Stimulated activated CD4-positive, alpha-beta T cell treated with anti-CD3 and anti-CD28 coated beads, Interleukin-1b, Interleukin-23, amount 100 ng/mL, for 24 hours (primary cell): ENCODE measurements at regions not wholly inside any gene's neighbourhood (a gene's known extent, or its start where the extent isn't known, plus 50 kb on each side); places are given as distances from the start of the nearest gene placed in this dataset.
"Not testable (repeated sequence)": the region's sequence is repeated elsewhere in the genome, so short reads cannot be mapped to it uniquely, and the experiment has no call there.

ENCODE experiments used
- DNase-seq, 4 experiments: peaks; one replicate each; pipeline ENCODE4 v3.0.0-alpha.2; 2020; ENCODE audit warnings: low read depth in 4 of 4, low spot score in 1 of 4

- no peak for DNase-seq
Measured at GRCh38 chr3:163722405-163722804, 1355.9 kb downstream of the SI start.

GRCh38 chr3:163721596-163721995 lies 1356.7 kb downstream of the SI start:
- DNase-seq, result no peak

DNA sequence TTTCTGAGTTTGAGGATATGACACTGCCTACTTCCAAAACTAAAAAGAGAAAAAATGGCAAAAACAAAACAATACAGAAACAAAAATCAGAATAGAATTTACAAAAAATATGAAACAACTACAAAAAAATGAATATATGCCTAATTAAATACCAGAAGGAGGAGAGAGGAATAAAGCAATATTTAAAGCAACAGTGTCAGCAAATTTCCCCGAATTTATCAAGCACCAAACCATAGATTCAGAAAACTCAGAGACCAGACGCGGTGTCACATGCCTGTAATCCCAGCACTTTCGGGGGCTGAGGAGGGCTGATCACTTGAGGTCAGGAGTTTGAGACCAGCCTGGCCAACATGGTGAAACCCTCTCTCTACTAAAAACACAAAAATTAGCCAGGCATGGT lies 1360.9 kb downstream of the SI start:
- no peak for DNase-seq

- DNase-seq, result no peak
Measured at GRCh38 chr3:163708428-163708827, 1369.9 kb downstream of the SI start.

- no peak for DNase-seq
Measured at GRCh38 chr3:163707659-163708058, 1370.6 kb downstream of the SI start.

DNA sequence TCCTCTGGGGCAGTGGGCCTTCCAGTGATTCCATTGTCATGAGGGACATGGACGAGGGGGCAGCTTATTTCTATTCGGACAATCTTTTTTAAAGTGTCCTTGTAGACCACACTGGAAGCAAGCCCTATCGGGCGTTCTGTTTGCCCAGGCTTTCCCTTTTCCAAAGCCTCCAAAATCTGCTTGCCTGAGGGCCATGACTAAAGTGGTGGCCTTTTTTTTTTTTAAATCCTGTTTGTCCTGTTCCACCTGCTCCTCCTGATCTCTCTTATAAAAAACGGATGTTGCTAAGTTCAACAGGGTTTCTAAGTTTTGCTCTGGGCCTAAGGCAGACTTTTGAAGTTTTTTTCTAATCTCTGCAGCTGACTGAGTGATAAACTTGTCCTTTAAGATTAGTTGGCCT lies 1380.1 kb downstream of the SI start:
- not testable (repeated sequence) for DNase-seq

DNA sequence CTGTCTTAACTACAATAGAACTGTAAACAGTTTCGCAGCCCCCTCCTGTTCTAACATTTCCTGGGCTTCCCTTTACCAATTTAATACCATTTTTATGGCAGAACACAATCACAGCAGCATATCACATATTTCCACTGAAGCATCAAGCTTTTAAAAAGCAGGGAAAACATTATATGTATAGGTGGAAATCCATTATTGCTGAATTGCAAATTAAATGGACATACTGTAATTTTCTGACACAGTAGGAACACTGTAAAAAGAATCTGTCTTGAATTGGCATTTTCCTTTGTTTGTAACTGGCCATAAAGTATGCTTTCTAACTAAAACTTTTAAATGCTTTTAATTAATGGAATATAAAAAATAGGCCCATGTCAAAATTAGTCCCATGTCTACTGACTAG lies 1385.8 kb downstream of the SI start:
- DNase-seq, result no peak

- no peak for DNase-seq
Measured at GRCh38 chr3:163684651-163685050, 1393.6 kb downstream of the SI start.

DNA sequence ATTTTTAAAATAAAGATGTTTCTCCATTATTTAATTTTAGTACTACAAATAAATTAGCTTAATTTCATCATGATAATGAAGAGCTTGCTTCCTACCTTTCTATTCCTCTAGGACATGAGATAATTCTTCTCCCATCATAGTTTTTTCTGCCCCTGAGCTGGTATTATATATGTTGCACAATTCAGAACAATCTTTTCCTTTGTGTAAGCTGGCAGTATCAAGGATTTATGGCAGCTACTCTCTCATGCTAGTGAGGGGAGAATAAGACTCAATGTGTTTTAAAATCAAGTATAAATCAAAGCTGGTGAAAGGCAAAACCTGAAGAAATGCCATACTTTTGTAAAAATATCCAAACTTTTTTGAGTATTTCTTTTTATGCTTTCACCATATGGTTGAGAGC lies 1405.3 kb downstream of the SI start:
- DNase-seq, result no peak

DNA sequence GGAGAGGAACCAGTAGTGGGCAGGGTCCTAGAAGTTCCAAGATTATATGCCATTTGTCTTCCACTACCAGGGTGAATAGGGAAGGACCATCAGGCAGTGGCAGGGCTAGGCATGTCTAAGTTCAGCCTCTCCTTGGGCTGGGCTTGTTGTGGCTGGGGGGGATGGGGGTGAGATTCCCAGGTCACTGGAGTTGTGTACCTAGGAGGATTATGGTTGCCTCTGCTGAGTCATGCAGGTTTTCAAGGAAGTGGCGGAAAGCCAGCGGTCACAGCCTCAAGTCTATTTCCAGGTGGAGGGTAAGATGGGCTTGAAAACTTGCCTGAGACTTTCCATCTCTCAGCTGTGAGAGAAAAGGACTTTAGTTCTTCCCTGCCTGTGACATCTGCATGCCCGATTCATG lies 1407.1 kb downstream of the SI start:
- no peak for DNase-seq

DNA sequence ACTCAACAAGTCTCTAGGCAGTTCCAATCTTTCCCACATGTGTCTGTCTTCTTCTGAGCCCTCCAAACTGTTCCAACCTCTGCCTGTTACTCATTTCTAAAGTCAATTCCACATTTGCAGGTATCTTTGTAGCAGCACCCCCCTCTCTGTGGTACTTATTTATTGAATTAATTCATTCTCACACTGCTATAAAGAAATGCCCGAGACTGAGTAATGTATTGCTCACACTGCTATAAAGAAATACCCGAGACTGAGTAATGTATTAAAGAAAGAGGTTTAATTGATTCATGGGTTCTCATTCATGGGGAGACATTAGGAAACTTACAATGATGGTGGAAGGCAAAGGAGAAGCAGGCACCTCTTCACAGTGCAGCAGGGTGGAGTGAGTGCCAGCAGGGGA lies 1413.8 kb downstream of the SI start:
- no peak for DNase-seq

DNA sequence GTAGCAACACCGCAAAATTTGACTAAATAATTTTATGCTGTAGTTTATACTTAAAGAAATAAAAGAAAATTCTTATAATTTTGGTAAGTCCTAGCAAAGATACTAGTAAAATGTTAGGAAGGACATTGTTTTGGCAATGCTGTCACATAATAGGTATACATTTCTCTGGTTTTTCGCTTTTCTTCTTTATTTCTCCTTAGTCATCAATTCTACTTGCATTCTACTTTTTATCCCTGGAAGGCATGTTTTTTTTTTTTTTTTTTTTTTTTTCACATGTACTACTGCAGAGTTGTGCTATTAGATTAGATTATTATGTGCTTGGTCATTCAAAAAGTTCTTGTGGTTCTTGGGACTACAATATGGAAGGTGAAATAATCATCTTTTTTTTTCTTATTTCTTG lies 1421.2 kb downstream of the SI start:
- no peak for DNase-seq

DNA sequence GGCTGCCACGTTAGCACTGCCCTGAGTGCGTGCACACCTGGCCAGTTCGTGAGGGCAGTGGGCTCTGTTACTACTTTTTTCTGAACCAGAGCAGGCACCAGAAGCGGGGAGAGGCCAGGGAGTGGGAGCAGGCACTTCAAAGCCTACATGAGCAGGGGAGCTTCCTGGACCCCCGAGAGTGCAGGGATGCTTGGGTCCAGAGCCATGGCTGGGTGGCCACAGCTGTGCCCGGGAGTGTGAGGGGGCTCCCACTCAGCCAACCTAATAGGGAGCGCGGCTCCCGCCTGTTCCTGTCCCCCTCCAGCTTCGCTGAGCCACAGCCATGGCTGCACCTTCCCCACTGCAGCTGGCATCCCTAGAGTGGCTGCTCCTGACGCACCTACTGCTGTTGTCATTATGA lies 1423.3 kb downstream of the SI start:
- DNase-seq, result no peak

DNA sequence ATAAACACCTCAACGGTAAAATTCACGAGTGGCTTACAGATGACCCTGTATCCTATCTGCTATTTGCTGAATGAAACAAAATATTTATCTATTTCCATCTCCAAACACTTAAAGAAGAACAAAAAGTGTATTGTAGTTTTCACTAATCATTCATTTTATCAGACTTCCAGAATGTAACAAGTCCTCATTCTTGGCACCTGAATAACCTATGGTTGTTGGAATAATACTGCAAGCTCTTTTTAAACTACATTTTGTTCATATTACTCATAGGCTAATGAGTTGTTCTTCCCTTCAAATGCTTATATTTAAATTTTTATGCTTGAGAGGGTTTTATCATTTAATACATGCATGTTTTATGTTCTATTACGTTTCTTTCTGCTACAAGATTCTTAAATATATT lies 1434.1 kb downstream of the SI start:
- no peak for DNase-seq

GRCh38 chr3:163632722-163633121 lies 1445.6 kb downstream of the SI start:
- no peak for DNase-seq

DNA sequence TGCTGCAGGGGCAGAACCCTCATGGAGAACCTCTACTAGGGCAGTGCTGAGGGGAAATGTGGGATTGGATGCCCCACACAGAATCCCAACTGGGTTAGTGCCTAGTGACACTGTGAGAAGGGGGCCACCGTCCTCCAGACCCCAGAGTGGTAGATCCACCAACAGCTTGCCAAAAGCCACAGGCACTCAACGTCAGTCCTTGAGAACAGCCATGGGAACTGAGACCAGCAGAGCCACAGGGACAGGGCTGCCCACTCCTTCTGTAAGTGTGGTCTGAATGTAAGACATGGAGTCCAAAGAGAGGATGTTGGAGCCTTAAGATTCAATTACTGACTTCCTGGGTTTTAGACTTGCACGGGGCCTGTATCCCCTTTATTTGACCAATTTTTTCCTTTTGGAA lies 1451.5 kb downstream of the SI start:
- DNase-seq, result no peak

- no peak for DNase-seq
Measured at GRCh38 chr3:163622384-163622783, 1455.9 kb downstream of the SI start.

DNA sequence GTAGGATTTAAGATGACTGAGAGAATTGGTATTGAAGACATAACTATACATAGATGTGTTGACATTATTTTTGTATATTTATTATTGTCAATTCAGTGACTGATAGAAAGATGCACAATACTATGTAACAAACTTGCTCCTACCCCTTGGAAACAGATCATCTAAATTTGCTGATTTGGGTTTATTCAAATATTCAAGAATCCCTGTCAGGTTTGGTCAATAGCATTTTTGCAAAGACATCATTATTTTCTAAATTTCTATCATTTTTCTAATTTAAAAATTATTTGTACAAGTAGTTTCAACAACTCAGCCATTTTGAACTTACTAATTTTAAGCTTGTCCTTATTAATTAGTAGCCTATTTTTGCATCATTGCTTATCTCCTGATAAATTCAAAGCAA lies 1463.4 kb downstream of the SI start:
- DNase-seq, result no peak

- no peak for DNase-seq
Measured at GRCh38 chr3:163605915-163606314, 1472.4 kb downstream of the SI start.

DNA sequence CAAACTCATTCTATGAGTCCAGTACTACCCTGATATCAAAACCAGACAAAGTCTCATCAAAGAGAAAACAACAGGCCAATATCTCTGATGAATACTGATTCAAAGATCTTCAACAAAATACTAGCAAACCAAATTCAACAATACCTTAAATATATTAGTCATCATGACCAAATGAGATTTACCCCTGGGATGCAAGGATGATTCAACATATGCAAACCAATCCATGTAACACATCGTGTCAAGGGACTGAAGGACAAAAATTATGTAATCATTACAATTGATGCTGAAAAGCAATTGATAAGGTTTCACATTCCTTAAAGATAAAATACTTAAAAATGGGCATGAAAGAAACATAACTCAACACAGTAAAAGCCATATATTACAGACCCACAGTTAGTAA lies 1476.9 kb downstream of the SI start:
- no peak for DNase-seq

DNA sequence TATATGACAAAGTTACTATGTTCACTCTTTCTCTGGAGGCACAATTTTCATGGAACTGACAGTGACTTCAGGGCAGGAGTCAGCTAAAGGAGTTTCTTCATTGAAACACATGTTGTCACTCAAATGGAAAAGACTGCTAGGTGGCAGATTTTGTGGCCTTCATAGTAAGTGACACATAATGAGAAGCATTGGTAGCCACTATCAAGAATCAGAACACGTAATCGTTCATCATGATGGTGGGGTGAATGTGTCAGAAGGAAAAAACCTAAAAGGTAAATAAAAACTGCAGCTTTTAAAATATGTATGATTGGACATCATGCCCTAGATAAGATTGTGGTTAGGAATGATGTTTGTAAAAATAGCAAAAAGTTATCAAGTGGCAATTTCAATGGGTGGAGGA lies 1491.0 kb downstream of the SI start:
- DNase-seq, result no peak

DNA sequence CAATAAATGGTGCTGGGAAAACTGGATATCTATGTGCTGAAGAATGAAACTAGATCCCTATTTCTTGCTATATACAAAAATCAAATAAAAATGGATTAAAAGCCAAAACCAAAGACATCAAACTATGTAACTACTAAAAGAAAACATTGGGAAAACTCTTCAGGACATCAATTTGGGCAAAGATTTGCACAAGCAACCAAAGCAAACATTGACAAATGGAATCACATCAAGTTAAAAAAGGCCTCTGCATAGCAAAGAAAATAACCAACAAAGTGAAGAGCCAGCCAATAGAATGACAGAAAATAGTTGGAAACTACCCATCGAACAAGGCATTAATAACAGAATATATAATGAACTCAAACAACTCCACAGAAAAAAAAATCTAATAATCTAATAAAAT lies 1495.3 kb downstream of the SI start:
- DNase-seq, result no peak

- DNase-seq, result no peak
Measured at GRCh38 chr3:163577271-163577670, 1501.0 kb downstream of the SI start.

DNA sequence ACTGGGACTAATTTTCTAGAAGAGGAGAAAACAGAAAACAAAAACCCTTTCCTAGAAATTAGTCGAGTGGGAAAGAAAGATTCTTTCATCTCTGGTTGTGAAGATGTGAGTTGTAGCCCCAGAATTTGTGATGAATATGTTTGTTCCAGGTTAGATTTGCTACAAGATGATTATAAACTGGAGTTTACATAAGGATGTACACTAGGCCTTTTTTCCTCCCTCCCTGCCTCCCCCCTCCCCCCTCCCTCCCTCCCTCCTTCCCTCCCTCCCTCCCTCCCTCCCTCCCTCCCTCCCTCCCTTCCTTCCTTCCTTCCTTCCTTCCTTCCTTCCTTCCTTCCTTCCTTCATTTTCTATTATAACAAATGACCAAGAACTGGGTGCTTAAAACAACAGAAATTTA lies 1502.0 kb downstream of the SI start:
- no peak for DNase-seq
